Ishikawa (cell line): ENCODE measurements at regions not wholly inside any gene's neighbourhood (a gene's known extent, or its start where the extent isn't known, plus 50 kb on each side); places are given as distances from the start of the nearest gene placed in this dataset.

ENCODE experiments used
- CEBPB ChIP-seq: IDR thresholded peaks from 2 replicates; pipeline ENCODE4 v1.6.1; 2012
- CREB1 ChIP-seq: IDR thresholded peaks from 2 replicates; pipeline ENCODE4 v1.6.1; 2012; ENCODE audit warnings: low read depth
- EGR1 ChIP-seq: IDR thresholded peaks from 2 replicates; pipeline ENCODE4 v1.6.1; 2012
- EP300 ChIP-seq: IDR thresholded peaks from 2 replicates; pipeline ENCODE4 v1.6.1; 2012; ENCODE audit warnings: borderline replicate concordance
- FOXM1 ChIP-seq: IDR thresholded peaks from 2 replicates; pipeline ENCODE4 v1.6.1; 2012; ENCODE audit warnings: low read depth, borderline replicate concordance
- NFIC ChIP-seq: IDR thresholded peaks from 2 replicates; pipeline ENCODE4 v1.6.1; 2012
- RAD21 ChIP-seq: IDR thresholded peaks from 2 replicates; pipeline ENCODE4 v1.6.1; 2012; ENCODE audit warnings: low read depth
- TAF1 ChIP-seq: IDR thresholded peaks from 2 replicates; pipeline ENCODE4 v1.6.1; 2012; ENCODE audit warnings: low read depth, mild to moderate bottlenecking
- TCF12 ChIP-seq: IDR thresholded peaks from 2 replicates; pipeline ENCODE4 v1.6.1; 2012; ENCODE audit warnings: low read depth
- TEAD4 ChIP-seq: IDR thresholded peaks from 2 replicates; pipeline ENCODE4 v1.6.1; 2012
- YY1 ChIP-seq: IDR thresholded peaks from 2 replicates; pipeline ENCODE4 v1.6.1; 2012; ENCODE audit warnings: low read depth
- ZBTB7A ChIP-seq: IDR thresholded peaks from 2 replicates; pipeline ENCODE4 v1.6.1; 2012; ENCODE audit warnings: low read depth
- TF ChIP-seq, protein P1 (sequence below): IDR thresholded peaks from 2 replicates; pipeline ENCODE4 v1.6.1; 2012
- TF ChIP-seq, protein P2 (sequence below): IDR thresholded peaks from 2 replicates; pipeline ENCODE4 v1.6.1; 2012; ENCODE audit warnings: low read depth, mild to moderate bottlenecking
- TF ChIP-seq, protein P3 (sequence below): IDR thresholded peaks from 2 replicates; pipeline ENCODE4 v1.6.1; 2012

DNA sequence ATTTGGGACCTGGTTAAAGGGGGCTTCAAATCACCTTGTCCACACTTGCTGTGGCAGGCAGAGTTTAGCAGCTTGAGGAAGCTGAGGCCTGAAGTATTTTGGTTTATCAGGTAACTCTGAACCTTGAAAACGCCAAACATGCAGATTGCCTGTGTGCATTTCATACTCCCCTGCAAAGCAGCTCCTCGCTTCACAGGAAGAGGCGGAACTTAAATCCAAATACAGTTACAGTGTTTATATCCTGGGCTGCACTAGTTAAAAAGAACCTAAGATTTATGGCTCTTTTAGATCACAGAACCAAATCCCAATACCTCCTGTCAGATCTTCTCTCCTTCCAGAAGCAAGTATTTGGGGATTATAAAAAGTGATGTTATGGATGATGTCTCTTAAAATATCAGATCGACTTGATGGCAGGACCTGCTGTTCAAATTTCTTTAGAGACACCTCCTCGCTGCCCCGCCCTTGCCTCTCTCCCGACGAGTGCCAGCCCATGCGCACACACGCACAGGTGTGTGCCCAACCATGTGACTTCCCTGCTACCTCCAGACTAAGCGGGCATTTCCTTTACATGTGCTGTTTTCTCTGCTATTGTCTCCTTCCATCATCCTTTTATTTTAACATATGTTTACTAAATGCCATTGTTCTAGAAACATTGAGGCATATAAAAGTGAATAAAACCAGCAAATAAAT is 224.6 kb upstream of the FOXQ1 start:
- TF ChIP-seq TEAD4 (no peak), EGR1 (no peak), CREB1 (no peak), NFIC (no peak), YY1 (no peak)
- TF ChIP-seq, protein P1, sequence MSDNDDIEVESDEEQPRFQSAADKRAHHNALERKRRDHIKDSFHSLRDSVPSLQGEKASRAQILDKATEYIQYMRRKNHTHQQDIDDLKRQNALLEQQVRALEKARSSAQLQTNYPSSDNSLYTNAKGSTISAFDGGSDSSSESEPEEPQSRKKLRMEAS = no peak
- TF ChIP-seq, protein P2, sequence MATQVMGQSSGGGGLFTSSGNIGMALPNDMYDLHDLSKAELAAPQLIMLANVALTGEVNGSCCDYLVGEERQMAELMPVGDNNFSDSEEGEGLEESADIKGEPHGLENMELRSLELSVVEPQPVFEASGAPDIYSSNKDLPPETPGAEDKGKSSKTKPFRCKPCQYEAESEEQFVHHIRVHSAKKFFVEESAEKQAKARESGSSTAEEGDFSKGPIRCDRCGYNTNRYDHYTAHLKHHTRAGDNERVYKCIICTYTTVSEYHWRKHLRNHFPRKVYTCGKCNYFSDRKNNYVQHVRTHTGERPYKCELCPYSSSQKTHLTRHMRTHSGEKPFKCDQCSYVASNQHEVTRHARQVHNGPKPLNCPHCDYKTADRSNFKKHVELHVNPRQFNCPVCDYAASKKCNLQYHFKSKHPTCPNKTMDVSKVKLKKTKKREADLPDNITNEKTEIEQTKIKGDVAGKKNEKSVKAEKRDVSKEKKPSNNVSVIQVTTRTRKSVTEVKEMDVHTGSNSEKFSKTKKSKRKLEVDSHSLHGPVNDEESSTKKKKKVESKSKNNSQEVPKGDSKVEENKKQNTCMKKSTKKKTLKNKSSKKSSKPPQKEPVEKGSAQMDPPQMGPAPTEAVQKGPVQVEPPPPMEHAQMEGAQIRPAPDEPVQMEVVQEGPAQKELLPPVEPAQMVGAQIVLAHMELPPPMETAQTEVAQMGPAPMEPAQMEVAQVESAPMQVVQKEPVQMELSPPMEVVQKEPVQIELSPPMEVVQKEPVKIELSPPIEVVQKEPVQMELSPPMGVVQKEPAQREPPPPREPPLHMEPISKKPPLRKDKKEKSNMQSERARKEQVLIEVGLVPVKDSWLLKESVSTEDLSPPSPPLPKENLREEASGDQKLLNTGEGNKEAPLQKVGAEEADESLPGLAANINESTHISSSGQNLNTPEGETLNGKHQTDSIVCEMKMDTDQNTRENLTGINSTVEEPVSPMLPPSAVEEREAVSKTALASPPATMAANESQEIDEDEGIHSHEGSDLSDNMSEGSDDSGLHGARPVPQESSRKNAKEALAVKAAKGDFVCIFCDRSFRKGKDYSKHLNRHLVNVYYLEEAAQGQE = no peak

DNA sequence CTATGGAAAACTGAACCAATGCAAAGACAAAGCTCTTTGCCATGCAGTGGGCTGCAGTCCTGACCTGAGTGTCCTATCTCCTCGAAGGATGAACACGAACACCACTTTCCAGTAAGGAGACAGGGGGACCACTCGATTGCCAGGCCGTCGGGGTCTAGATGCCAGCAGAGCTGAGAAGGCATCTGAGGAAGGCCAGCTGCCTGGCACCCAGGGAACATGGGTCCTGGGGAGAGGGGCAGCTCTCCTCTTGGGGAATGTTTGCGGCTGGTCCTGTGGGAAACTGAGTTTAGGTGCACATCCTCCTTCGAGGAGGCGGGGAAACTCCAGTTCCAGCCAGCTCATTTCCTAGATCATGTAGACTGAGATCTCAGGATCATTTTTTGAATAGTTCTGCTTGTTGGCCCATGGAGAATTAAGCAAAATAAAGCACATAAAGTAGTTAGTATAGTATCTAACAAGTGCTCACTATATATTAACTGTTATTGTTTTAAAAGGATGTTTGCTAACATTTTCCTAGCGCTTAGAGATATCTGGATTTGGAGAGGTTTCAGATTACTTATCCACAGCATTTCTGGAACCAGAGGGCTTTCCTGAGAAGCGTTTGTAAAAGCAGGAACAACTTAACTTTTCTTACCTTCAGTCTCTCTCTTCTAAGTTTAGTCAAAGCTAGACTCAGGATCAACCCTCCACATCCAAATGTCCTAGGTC is 225.3 kb upstream of the FOXQ1 start:
- TF ChIP-seq, protein P2 = no peak
- TF ChIP-seq, protein P1 = no peak
- TF ChIP-seq TEAD4 (no peak), EGR1 (no peak), ZBTB7A (no peak), RAD21 (no peak), NFIC (no peak), TCF12 (no peak), EP300 (no peak), TAF1 (no peak)
- TF ChIP-seq, protein P3, sequence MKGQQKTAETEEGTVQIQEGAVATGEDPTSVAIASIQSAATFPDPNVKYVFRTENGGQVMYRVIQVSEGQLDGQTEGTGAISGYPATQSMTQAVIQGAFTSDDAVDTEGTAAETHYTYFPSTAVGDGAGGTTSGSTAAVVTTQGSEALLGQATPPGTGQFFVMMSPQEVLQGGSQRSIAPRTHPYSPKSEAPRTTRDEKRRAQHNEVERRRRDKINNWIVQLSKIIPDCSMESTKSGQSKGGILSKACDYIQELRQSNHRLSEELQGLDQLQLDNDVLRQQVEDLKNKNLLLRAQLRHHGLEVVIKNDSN = no peak

DNA sequence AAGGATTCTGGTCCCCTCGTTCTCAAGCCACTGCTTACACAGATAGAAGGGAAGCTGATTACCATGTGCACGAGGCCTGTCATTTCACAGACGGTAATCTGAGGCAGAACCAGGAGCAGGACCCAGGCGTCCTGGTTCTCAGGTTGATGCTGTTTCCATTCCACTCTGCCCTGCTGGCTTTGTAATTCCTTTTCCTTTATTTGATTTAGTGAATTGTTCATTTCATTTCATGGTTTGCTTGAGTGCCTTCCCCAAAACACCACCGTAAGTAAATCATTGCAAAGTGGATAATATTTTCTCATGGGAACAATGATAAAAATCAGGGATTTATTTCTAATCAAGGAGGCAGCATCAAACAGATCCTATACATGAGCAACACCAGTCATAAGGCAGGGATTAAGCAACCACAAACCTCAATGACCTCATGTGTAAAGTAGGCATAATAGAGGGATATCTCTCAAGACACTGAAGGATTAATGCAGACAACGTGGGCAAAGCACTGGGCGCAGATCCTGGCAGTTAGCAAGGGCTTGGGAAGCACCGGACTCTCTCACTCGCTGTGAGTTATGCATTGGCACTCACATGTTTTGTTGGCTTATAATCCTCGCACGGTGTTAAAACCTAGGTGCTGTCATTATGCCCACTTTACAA is 229.5 kb upstream of the FOXQ1 start:
- TF ChIP-seq, protein P1 = no peak
- TF ChIP-seq TCF12 (no peak), FOXM1 (no peak), RAD21 (no peak), EGR1 (no peak), ZBTB7A (no peak), YY1 (no peak), TEAD4 (no peak), TAF1 (no peak), EP300 (no peak), NFIC (no peak), CREB1 (no peak), CEBPB (no peak)
- TF ChIP-seq, protein P3 = no peak
- TF ChIP-seq, protein P2 = no peak
